ENCODE measurements at regions not wholly inside any gene's neighbourhood (a gene's known extent, or its start where the extent isn't known, plus 50 kb on each side); places are given as distances from the start of the nearest gene placed in this dataset.

- no peak for DNase-seq (ENCODE audit: low read depth)
- no peak overlapping the region for H3K4me3 ChIP-seq (replicated peaks; ENCODE audit: low read depth, low read length)
- TF ChIP-seq CTCF (IDR thresholded peaks at IDR 0.05; ENCODE audit: low read length, missing control alignments): no peak
These were observed 272.2 kb upstream of the VEPH1 start for GRCh38 chr3:157775446-157775845.

- DNase-seq (ENCODE audit: low read depth): no peak
- TF ChIP-seq CTCF (IDR thresholded peaks at IDR 0.05; ENCODE audit: low read length, missing control alignments): no peak
- no peak overlapping the region for H3K4me3 ChIP-seq (replicated peaks; ENCODE audit: low read depth, low read length)
These were observed 266.2 kb upstream of the VEPH1 start for GRCh38 chr3:157769378-157769777.

- no peak overlapping the region for H3K4me3 ChIP-seq (replicated peaks; ENCODE audit: low read depth, low read length)
- TF ChIP-seq CTCF (IDR thresholded peaks at IDR 0.05; ENCODE audit: low read length, missing control alignments): no peak
- no peak for DNase-seq (ENCODE audit: low read depth)
These were observed 264.4 kb upstream of the VEPH1 start for GRCh38 chr3:157767607-157768006.

DNA sequence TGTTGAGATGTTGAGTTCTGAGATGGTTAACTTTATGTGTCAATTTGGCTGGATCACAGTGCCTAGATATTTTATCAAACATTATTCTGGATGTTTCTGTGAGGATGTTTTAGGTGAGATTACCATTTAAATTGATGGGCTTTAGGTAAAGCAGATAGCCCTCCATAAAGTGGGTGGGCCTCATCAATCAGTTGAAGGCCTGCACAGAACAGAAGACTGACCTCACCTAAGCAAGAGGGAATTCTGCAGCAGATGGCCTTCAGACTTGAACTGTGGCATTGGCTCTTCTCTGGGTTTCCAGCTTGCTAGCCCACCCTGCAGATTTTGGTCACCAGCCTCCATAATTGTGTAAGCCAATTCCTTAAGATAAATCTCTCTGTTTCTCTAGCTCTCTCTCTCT is 260.4 kb upstream of the VEPH1 start:
- H3K4me3 ChIP-seq (replicated peaks; ENCODE audit: low read depth, low read length): no peak overlapping the region
- TF ChIP-seq CTCF (IDR thresholded peaks at IDR 0.05; ENCODE audit: low read length, missing control alignments): no peak
- no peak for DNase-seq (ENCODE audit: low read depth)

- DNase-seq (ENCODE audit: low read depth): no peak
- H3K4me3 ChIP-seq (replicated peaks; ENCODE audit: low read depth, low read length): no peak overlapping the region
- no peak for TF ChIP-seq CTCF (IDR thresholded peaks at IDR 0.05; ENCODE audit: low read length, missing control alignments)
These were observed 256.1 kb upstream of the VEPH1 start for GRCh38 chr3:157759311-157759710.

- TF ChIP-seq CTCF (IDR thresholded peaks at IDR 0.05; ENCODE audit: low read length, missing control alignments): peak; percentile 24
- H3K4me3 ChIP-seq (replicated peaks; ENCODE audit: low read depth, low read length): no peak overlapping the region
- DNase-seq (ENCODE audit: low read depth): peak; percentile 3
These were observed 252.0 kb upstream of the VEPH1 start for GRCh38 chr3:157755233-157755632.

DNA sequence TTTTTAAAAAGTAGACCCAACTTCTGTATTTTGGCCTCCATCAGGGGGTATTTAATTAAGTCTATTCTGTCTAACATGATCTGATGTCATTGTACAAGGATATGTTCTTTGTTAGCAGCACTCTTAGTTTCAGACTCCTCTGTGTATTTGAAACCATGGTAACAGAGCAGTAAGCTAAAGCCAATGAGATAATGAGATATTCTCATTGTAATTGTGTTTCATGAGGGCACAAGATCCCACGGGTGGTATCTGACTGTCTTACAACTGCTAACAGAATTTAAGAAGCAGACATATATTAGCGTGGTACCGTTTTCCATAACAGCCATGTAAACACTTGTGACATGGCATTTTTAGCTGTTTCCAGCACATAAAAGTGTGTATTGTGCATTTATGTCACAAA is 251.2 kb upstream of the VEPH1 start:
- peak; percentile 3 for DNase-seq (ENCODE audit: low read depth)
- TF ChIP-seq CTCF (IDR thresholded peaks at IDR 0.05; ENCODE audit: low read length, missing control alignments): no peak
- H3K4me3 ChIP-seq (replicated peaks; ENCODE audit: low read depth, low read length): no peak overlapping the region
